CD1c-positive myeloid dendritic cell (primary cell): ENCODE measurements at regions not wholly inside any gene's neighbourhood (a gene's known extent, or its start where the extent isn't known, plus 50 kb on each side); places are given as distances from the start of the nearest gene placed in this dataset.

ENCODE experiments used
- DNase-seq: peaks from one replicate; pipeline ENCODE4 v3.0.0-alpha.2; 2016; ENCODE audit errors: extremely low spot score

- no peak for DNase-seq
Observed at GRCh38 chr11:131232261-131232660, 138.2 kb upstream of the NTM start.

DNA sequence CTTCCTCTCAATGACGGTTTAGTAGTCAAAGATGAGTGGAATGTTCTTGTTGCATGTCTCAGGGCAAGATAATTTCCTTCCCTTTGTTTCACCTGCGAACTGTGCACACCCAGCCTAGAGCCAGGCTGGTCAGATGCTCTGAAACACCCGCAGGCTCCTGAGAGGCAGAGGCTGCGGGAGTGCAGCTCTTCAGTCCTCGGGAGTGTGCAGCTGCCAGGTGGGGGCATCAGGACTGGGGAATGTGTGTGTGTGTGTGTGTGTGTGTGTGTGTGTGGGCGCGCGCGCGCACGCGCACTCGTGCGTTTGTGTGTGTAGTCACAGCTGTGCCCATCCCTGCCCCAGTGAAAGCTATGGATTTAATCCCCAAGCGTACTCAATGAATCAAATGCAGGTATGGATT, 136.2 kb upstream of the NTM start:
- DNase-seq = no peak

DNA sequence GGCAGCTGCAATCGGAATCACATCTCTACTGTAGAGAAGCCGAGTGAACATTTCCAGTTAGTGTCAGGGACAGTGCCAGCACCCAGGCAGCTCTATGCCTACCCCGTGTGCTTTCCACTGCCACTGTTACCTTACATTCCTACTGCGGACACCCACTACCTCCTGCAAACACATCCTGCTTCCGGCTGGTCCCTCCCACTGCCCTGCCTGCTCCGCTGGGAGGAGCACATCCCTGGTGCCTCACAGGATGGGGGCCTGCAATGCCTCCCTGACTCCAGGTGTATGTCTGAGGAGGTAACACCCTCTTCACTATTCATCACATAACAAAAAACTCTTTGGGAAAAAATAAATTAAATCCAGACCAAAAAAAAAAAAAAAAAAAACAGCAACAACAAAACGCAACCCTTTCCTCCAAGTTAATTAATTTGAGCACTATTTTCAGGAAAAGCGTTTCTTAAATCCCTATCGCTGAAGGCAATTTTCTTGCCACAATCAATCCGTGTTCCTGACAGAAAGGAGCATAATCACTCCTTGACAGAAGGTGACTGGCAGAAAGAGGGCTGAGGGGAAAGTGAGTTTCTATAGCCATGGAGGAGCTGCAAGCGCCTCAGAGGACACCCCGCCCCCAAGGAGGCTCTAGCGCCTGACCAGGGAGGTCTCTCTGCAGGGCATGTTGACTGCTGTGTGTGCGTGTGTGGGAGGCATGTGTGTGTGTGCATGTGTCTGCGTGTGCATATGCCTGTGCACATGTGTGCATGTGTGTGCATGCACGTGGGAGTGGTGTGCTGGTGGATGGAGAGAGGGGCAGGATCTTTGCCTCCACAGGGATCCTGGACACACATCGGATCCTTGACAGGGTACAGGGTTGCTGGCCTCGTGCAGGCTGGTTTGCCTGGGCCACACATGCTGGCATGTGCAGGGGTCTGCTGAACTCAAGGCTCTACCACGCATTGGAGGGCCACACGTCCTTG, 134.8 kb upstream of the NTM start:
- DNase-seq = no peak

DNA sequence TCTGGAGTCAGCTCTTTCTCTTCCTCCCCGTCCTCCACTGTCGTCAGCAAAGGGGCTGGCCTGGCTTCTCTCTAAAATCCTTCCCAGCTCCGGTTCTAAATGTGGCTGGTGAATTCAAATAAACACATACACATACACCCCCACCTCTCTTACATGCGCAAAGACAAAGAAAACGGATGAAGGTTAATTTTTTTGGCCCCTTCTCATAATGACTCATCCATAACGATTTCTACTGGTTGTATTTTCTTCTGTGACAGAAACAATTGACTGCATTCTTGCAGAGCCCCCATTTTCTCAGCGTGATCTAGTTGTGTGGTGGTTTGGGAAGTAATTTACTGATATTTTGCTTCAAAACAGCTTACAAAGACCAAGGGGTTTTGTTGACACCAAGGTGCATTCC, 130.0 kb upstream of the NTM start:
- DNase-seq = no peak

DNA sequence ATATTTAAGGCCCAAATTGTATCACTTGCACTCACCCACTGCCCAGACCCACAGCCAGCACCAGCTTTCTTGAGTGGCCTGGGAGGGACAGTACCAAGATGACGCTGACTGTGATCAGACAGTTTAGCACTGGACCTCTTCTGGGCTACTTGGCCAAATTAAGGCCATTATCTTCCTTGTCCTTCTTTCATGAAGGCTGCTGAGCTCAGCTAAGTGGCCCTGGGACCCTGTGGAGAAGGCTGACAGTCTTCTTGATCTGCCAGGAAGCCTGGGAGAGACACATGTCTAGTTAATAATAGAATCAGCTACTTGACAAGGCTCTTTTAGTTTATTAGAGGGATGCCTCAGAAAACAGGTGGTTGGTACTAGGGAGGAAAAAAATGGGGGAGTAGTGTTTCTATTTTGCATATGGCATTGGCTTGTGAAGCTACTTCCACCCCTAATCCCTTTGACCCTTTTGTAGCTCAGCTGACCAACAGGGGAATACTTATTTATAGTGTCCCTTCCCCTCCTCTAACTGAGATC, 127.9 kb upstream of the NTM start:
- no peak for DNase-seq

DNA sequence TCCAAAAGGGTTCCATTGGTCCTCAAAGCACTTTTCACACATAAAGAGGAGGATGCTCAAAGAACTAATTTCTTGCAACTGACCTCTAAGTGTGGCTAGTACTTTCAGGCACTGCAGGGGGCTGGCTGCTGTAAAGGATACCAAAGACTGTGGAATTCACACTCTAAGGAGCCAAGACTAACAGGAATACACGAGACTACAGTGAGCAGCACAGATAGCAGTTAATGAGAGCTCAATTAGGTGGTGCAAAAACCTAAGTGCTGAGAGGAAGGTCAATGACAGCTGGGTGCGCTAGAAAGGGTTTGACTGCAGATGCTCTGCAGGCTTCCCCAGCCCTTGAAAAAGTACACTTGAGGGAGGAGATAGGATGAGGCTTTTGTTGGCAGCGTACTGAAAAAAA, 124.3 kb upstream of the NTM start:
- no peak for DNase-seq

DNA sequence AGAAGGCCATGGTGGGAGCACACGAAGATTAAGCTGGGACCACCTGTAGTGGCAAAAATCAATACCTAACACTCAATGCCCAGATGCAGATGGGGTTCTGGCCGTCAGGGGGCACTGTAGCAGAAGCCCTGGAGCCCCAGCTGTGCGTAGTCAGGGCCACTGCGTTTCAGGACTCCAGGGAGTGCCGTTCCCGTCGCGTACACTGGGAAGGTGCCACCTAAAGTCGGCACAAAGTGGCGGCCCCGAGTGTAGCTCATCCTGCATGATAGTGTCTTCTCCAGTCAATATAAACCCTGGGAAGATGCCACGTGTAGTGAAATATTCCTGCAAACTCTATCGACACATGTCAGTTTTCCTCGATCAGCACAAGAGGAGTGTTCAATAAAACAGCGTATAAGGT, 123.8 kb upstream of the NTM start:
- DNase-seq = no peak

DNA sequence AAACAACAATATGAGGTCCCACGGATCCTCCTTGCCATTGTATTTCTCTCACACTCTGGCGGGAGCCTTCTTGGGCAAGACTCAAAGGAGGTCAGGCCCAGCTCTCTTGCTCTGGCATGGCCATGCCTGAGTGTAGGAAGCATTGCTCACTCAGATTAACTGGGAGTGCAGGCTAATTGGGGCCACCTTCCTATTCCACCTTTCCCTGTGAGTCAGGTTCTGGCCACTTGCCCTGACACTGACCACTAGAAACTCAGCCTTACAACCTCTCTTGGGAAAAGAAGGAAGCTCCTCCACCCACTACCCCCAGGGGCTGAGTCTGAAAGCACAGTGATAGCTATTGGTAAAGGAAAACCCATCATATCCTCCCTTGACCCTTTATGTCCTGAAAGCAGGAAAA, 121.8 kb upstream of the NTM start:
- DNase-seq = no peak

GRCh38 chr11:131253142-131253655, 117.2 kb upstream of the NTM start:
- DNase-seq = no peak

DNA sequence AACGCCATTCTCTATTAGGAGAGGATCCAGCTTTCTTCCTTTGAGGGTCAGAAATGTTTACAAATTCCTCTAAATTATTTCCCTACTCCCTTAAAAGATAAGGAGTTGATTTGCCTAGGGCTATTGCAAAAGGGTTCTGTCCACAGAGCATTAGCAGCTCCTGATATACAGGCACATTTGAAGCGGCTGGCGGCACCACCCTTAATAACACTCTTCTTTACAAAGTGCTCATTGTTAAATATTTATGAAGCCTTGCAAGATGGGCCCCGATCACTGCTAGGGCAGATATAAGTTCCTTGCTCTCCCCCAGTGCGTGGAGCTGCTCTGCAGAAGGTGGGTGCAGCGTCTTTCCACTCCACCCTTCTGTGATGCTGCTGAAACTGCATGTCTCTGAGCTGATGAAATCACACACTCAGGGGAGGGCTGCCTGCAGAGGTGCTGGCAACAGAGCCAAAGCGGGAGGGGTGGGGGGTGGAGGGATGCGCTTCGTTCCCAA, 116.7 kb upstream of the NTM start:
- no peak for DNase-seq

DNA sequence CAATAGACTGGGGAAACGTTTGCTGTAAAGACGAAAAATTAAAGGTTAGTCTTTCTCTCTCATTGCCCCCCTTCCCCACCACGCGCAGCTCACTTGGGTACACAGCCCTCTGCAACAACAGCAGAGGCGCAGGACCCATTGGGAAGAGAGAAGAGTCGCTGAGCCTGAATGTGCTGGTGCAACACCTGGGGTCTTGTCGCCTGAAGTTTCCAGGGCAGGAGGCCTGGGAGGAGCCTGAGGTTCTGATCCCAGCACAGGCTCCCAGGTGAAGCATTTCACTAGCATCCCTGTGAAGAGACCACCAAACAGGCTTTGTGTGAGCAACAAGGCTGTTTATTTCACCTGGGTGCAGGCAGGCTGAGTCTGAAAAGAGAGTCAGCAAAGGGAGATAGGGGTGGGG, 116.2 kb upstream of the NTM start:
- DNase-seq = no peak

DNA sequence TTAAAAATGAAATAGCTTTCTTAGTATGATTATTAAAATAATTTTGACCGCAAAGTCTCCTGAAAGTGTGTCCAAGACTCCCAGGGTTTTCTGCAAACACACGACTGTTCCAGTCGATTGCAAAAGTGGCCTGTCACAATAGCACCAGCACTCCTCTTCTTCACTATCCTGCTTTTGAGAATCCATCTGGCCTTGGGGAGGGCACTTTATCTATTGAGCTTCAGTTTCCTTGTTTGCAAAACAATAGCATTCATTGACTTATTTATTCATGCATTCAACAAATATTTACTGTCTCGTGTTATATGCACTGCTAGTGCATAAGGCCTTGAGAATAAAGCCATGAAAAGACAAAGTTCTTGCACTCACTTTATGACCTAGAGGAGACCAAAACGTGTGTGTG, 96.2 kb upstream of the NTM start:
- DNase-seq = no peak

DNA sequence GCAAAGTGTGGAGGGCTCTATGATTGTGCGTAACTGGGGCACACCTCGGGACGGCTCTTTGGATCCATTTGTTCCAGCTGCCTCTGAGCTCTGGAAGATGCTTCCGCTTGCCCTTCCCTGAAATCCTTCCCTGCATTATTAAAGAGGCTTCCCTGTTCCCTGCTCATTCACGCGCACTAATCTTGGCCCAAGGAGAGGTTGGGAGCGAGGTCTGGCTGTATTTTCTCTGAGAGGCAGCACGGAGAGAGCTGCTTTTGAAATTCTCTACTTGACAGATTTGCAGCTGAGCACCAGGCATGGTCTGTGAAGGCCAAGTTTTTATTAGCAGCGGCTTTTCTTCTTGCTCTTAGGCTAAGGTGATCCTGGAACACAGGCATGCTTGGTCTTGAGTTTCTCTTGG, 94.8 kb upstream of the NTM start:
- no peak for DNase-seq

DNA sequence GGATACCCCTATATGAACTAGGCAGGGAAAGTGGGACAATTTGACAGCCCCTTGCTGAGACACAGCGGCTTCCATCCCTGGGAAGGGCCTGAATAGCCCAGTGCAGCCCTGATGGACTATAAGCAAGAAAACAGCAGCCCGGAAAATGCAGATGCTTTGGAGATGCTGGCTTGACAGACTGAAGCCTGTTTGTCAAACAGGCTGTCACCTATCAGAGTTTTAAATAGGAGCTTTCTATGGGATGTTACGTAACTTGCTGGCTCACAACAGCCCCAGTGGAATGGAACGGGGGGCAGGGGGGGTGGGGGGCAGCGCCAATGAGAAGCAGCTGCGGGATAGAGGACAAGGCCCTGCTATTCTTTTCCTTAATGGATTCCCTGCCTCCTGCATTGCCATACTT, 91.9 kb upstream of the NTM start:
- no peak for DNase-seq

DNA sequence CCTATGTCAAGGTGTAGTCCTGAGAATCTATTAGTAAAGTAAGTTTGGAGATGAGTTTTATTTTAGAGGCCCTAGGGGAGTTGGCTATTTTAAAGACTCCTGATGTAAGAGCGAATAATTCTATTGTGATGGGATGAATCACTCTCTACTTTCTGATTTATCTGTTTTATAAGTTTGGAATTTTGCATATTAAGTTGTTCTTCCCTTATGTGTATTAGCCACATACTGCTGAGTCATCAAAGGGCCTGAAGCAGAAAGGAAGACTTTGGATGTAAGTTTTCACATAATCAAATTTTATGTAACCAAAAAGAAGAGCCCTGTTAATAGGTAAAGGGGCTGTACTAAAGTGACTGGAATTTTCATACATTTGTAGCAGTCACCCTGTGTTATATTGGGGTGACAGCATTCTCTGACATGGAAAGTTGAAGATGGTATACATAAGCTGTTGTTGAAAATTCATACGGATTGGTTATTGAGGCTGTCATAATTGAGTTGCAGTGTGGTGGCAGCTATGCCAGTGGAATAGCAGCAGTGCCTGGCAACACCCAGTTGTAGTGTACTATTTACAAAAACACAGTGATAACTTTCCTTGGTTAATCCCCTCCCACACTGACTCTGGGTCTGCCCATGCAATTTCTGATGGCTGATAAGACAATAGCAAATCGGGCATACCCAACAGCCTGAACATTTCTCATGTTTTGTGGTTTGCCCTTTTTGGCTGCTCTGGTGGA, 90.6 kb upstream of the NTM start:
- DNase-seq = no peak

- no peak for DNase-seq
Observed at GRCh38 chr11:131281316-131281715, 89.1 kb upstream of the NTM start.

GRCh38 chr11:131284041-131284440, 86.4 kb upstream of the NTM start:
- no peak for DNase-seq

- DNase-seq = no peak
Observed at GRCh38 chr11:131288521-131289091, 81.8 kb upstream of the NTM start.

DNA sequence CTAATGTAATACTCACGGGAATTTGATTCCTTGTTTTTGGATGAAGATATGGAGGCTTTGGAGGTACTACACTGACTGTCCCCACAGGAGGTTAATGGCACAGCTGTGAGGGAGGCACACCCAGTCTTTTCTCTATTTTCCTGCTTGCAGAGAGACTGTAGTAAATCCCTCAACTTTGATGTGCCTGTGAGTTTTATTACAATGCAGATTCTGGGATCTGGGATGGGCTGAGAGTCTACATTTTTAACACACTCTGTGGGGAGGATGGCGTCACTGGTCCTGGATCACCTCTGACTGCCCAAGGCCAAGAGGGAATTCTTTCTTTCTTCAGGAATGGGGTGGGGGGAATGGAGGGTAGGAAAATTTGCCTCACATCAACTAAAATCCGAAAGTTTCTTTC, 80.2 kb upstream of the NTM start:
- no peak for DNase-seq

DNA sequence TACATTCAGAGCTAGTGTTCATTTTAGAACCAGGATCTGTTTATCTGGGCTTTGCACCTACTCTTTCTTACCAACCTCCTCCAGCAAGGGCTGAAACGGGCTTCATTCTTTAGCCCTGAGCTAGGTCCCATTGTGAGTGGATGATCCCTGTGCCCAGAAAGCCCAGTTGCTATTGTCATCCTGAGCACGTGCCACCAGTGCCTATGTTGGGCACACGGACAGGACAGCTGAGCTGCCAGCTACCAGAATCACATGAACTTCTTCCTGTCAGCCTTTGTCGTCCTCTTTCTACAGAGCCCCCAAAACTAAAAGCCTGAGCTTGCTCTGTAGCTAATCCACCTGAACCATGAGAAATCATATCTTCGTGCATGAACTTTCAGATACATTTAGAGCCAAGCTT, 74.4 kb upstream of the NTM start:
- no peak for DNase-seq

GRCh38 chr11:131297441-131297840, 73.0 kb upstream of the NTM start:
- no peak for DNase-seq
